WERI-Rb-1 (cell line): ENCODE measurements at regions not wholly inside any gene's neighbourhood (a gene's known extent, or its start where the extent isn't known, plus 50 kb on each side); places are given as distances from the start of the nearest gene placed in this dataset.

ENCODE experiments used
- DNase-seq: peaks from one replicate; pipeline ENCODE4 v3.0.0-alpha.2; 2020
- H3K27ac ChIP-seq: fragments of 250-450 bp; sonication (Bioruptor Pico); 2 replicates; pipeline ENCODE4 v1.5.1; 2020; ENCODE audit warnings: mild to moderate bottlenecking, moderate library complexity
- H3K27me3 ChIP-seq: fragments of 250-450 bp; sonication (Bioruptor Pico); 2 replicates; pipeline ENCODE4 v1.5.1; 2021; ENCODE audit warnings: mild to moderate bottlenecking, low read depth, moderate library complexity; ENCODE audit not compliant: insufficient read depth, severe bottlenecking
- H3K36me3 ChIP-seq: fragments of 250-450 bp; sonication (Bioruptor Pico); 2 replicates; pipeline ENCODE4 v1.5.1; 2020; ENCODE audit warnings: mild to moderate bottlenecking, moderate library complexity
- H3K4me3 ChIP-seq: 2 replicates; pipeline ENCODE4 v1.5.1; 2011; ENCODE audit warnings: low read depth, mild to moderate bottlenecking, control low read depth, low read length
- H3K9me3 ChIP-seq: fragments of 250-450 bp; sonication (Bioruptor Pico); 2 replicates; pipeline ENCODE4 v1.5.1; 2021; ENCODE audit warnings: mild to moderate bottlenecking, moderate library complexity; ENCODE audit not compliant: severe bottlenecking
- CTCF ChIP-seq: IDR thresholded peaks from 2 replicates; pipeline ENCODE4 v1.5.1; 2011; ENCODE audit warnings: low read depth, mild to moderate bottlenecking, control low read depth, inconsistent platforms, low read length

GRCh38 chr14:78088916-78089315, 81.3 kb upstream of the NRXN3 start:
- TF ChIP-seq CTCF: peak; percentile 26; the same call in 1 of the 2 replicates
- no peaks in the 10 kb centered on the region for H3K9me3 ChIP-seq
- peak; percentile 30 for DNase-seq
- H3K27ac ChIP-seq: no peak overlapping the region
- H3K27me3 ChIP-seq: no peaks in the 10 kb centered on the region
- H3K36me3 ChIP-seq: no peaks in the 10 kb centered on the region
- no peak overlapping the region for H3K4me3 ChIP-seq

GRCh38 chr14:78090864-78091263, 79.3 kb upstream of the NRXN3 start:
- H3K9me3 ChIP-seq: no peaks in the 10 kb centered on the region
- no peak for DNase-seq
- H3K36me3 ChIP-seq: no peaks in the 10 kb centered on the region

GRCh38 chr14:78091361-78091760, 78.8 kb upstream of the NRXN3 start:
- no peak overlapping the region for H3K4me3 ChIP-seq
- H3K9me3 ChIP-seq: no peaks in the 10 kb centered on the region
- no peaks in the 10 kb centered on the region for H3K36me3 ChIP-seq
- DNase-seq: no peak
- TF ChIP-seq CTCF: no peak
- H3K27me3 ChIP-seq: no peaks in the 10 kb centered on the region
- no peak overlapping the region for H3K27ac ChIP-seq

More at GRCh38 chr14:78090864-78091263, 79.3 kb upstream of the NRXN3 start:
- Histone ChIP-seq H3K4me3 (no peak overlapping the region), H3K27ac (no peak overlapping the region), H3K27me3 (no peaks in the 10 kb centered on the region)
- no peak for TF ChIP-seq CTCF

GRCh38 chr14:78092040-78092439, 78.1 kb upstream of the NRXN3 start:
- Histone ChIP-seq H3K27me3 (no peaks in the 10 kb centered on the region), H3K36me3 (no peaks in the 10 kb centered on the region), H3K4me3 (no peak overlapping the region), H3K9me3 (no peaks in the 10 kb centered on the region), H3K27ac (no peak overlapping the region)
- TF ChIP-seq CTCF: no peak
- DNase-seq: no peak

GRCh38 chr14:78103271-78103670, 66.9 kb upstream of the NRXN3 start:
- no peak for TF ChIP-seq CTCF
- no peak overlapping the region for H3K27ac ChIP-seq
- peak; percentile 77 for DNase-seq

GRCh38 chr14:78104160-78104559, 66.0 kb upstream of the NRXN3 start:
- no peaks in the 10 kb centered on the region for H3K9me3 ChIP-seq
- H3K27me3 ChIP-seq: no peaks in the 10 kb centered on the region
- TF ChIP-seq CTCF: no peak
- no peak overlapping the region for H3K4me3 ChIP-seq
- H3K36me3 ChIP-seq: no peaks in the 10 kb centered on the region
- H3K27ac ChIP-seq: no peak overlapping the region
- DNase-seq: no peak

More at GRCh38 chr14:78103271-78103670, 66.9 kb upstream of the NRXN3 start:
- H3K9me3 ChIP-seq: no peaks in the 10 kb centered on the region
- H3K27me3 ChIP-seq: no peaks in the 10 kb centered on the region
- H3K36me3 ChIP-seq: no peaks in the 10 kb centered on the region
- H3K4me3 ChIP-seq: no peak overlapping the region
